22Rv1 (cell line): ENCODE measurements at regions not wholly inside any gene's neighbourhood (a gene's known extent, or its start where the extent isn't known, plus 50 kb on each side); places are given as distances from the start of the nearest gene placed in this dataset.
"Not testable (repeated sequence)": the region's sequence is repeated elsewhere in the genome, so short reads cannot be mapped to it uniquely, and the experiment has no call there.

ENCODE experiments used
- CTCF ChIP-seq: fragments of 450-650 bp; IDR thresholded peaks from 2 replicates; pipeline ENCODE4 v1.5.1; 2017; ENCODE audit warnings: mild to moderate bottlenecking
- ZFX ChIP-seq: fragments of 450-650 bp; IDR thresholded peaks from 2 replicates; pipeline ENCODE4 v1.6.1; 2017; ENCODE audit warnings: antibody characterized with exemption, borderline replicate concordance

DNA sequence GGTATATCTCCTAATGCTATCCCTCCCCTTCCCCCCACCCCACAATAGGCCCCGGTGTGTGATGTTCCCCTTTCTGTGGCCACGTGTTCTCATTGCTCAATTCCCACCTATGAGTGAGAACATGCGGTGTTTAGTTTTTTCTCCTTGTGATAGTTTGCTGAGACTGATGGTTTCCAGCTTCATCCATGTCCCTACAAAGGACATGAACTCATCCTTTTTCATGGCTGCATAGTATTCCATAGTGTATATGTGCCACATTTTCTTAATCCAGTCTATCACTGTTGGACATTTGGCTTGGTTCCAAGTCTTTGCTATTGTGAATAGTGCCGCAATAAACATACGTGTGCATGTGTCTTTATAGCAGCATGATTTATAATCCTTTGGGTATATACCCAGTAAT is 122.5 kb upstream of the TAS2R1 start:
- TF ChIP-seq CTCF, ZFX: not testable (repeated sequence)
